ENCODE measurements at regions not wholly inside any gene's neighbourhood (a gene's known extent, or its start where the extent isn't known, plus 50 kb on each side); places are given as distances from the start of the nearest gene placed in this dataset.

- TF ChIP-seq CTCF (IDR thresholded peaks at IDR 0.05; ENCODE audit: low read length) (no peak), EZH2 (optimal IDR thresholded peaks at IDR 0.05; ENCODE audit: low read depth, low read length) (no peak)
Measured at GRCh38 chr2:64211276-64211921, 67.2 kb upstream of the PELI1 start.
